Renal pelvis (tissue), 1 donor: ENCODE measurements at regions not wholly inside any gene's neighbourhood (a gene's known extent, or its start where the extent isn't known, plus 50 kb on each side); places are given as distances from the start of the nearest gene placed in this dataset.

Source experiments
- DNase-seq: peaks from one replicate; pipeline ENCODE4 v3.0.0-alpha.2; 2013

GRCh38 chr6:133631421-133631820 lies 257.5 kb upstream of the TCF21 start:
- no peak for DNase-seq

GRCh38 chr6:133632206-133632605 lies 256.7 kb upstream of the TCF21 start:
- no peak for DNase-seq

GRCh38 chr6:133632906-133633305 lies 256.0 kb upstream of the TCF21 start:
- no peak for DNase-seq

GRCh38 chr6:133634474-133634873 lies 254.4 kb upstream of the TCF21 start:
- no peak for DNase-seq

GRCh38 chr6:133635447-133635846 lies 253.5 kb upstream of the TCF21 start:
- DNase-seq = no peak

GRCh38 chr6:133637436-133637835 lies 251.5 kb upstream of the TCF21 start:
- no peak for DNase-seq

- no peak for DNase-seq
Measured at GRCh38 chr6:133637874-133638273, 251.0 kb upstream of the TCF21 start.

GRCh38 chr6:133641104-133641503 lies 247.8 kb upstream of the TCF21 start:
- no peak for DNase-seq

GRCh38 chr6:133644548-133644891 lies 244.4 kb upstream of the TCF21 start:
- DNase-seq = no peak

- peak; percentile 81 for DNase-seq
Measured at GRCh38 chr6:133644892-133645619, 243.9 kb upstream of the TCF21 start.

- DNase-seq = no peak
Measured at GRCh38 chr6:133645966-133646740, 242.8 kb upstream of the TCF21 start.

GRCh38 chr6:133648581-133648980 lies 240.3 kb upstream of the TCF21 start:
- DNase-seq = no peak

- DNase-seq = no peak
Measured at GRCh38 chr6:133671376-133671775, 217.5 kb upstream of the TCF21 start.

- DNase-seq = no peak
Measured at GRCh38 chr6:133673056-133673455, 215.9 kb upstream of the TCF21 start.

- no peak for DNase-seq
Measured at GRCh38 chr6:133674661-133675060, 214.3 kb upstream of the TCF21 start.

- no peak for DNase-seq
Measured at GRCh38 chr6:133680994-133681393, 207.9 kb upstream of the TCF21 start.

GRCh38 chr6:133681891-133682290 lies 207.0 kb upstream of the TCF21 start:
- DNase-seq = no peak

- DNase-seq = no peak
Measured at GRCh38 chr6:133682506-133683307, 206.2 kb upstream of the TCF21 start.

- DNase-seq = no peak
Measured at GRCh38 chr6:133683308-133683580, 205.7 kb upstream of the TCF21 start.

GRCh38 chr6:133683606-133684005 lies 205.3 kb upstream of the TCF21 start:
- DNase-seq = no peak

- no peak for DNase-seq
Measured at GRCh38 chr6:133688705-133689492, 200.0 kb upstream of the TCF21 start.

GRCh38 chr6:133689863-133690262 lies 199.1 kb upstream of the TCF21 start:
- DNase-seq = no peak
